GM21825 (cell line): ENCODE measurements at regions not wholly inside any gene's neighbourhood (a gene's known extent, or its start where the extent isn't known, plus 50 kb on each side); places are given as distances from the start of the nearest gene placed in this dataset.
A peak's percentile ranks its signal among the peaks of the same experiment; 100 is the strongest.

Experiments used
- ATAC-seq: cut with Tn5 transposase; IDR thresholded peaks from one replicate; pipeline ENCODE4 v1.9.1; 2021; ENCODE audit warnings: mild to moderate bottlenecking, moderate library complexity; ENCODE audit not compliant: unreplicated experiment

GRCh38 chr2:236959876-236960275 lies 125.8 kb upstream of the COPS8 start:
- no peak for ATAC-seq

DNA sequence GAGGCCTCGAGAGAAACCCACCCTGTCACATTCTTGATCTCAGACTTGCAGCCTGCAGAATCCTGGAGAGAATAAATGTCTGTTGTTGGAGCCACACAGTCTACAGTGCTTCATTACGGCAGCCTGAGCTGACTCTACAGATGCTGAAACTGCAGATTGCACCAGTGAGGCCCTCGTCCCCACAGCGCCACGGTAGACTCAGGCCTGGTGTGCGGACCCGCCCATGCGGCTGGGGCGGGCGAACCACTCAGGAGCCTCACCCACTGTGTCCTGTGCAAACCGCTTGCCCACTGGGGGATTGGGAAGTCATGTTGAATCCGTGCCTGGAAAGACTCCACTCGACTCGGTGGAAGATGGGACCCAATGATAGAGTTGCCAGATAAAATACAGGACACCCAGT lies 125.2 kb upstream of the COPS8 start:
- ATAC-seq = no peak

DNA sequence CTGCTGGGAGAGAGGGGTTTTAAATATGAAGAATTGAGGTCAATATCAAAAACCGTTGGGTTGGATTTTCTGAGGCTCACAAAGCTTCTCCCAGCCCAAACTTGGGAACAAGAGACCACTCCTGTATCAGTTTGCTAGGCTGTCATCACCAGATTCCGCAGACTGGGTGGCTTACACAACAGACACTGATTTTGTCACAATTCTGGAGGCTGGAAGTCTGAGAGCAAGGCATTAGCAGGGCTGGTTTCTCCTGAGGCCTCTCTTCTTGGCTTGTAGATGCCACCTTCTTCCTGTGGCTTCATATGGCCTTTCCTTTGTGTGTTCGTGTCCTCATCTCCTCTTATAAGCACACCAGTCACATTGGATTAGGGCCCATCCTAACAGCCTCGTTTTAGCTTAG lies 122.9 kb upstream of the COPS8 start:
- ATAC-seq = no peak

GRCh38 chr2:236963631-236964182 lies 122.0 kb upstream of the COPS8 start:
- no peak for ATAC-seq

- no peak for ATAC-seq
Measured at GRCh38 chr2:236964291-236964690, 121.4 kb upstream of the COPS8 start.

DNA sequence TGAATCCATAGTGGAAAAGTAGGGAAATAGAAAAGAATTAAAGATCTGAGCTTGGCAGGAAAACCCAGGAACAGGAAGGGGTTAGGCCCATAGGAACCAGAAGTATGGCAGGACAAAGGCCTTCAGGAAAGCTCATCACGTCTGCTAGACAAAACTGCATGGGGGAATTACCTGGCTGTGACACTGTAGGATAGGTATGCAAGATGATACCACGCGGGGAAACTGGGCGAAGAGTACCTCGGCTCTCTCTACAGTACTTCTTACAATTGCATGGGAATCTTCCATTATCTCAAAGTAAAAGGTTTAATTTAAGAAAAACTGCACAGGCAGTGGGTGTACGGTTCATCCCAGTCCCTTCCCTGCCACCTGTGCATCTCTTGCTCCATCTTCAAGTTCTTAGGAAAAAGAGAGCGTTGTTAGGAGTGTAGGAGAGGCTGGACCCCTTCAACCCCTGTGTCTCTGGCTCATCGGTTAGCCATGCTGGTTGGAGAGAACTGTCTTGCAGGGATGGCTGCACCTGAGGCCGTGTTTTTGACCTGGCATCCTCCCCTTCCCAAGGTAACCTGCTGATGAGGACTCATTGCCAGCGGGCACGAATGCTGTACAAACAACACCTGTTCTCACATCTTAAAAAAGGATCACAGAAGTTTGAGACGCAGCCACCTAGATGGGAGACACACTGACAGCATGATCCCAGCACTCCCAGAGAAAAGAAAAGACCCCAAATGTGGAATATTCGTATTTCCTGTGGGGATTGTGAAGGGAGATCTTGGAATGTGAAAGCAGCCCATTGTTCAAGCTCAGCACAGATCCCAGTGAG lies 120.5 kb upstream of the COPS8 start:
- no peak for ATAC-seq

DNA sequence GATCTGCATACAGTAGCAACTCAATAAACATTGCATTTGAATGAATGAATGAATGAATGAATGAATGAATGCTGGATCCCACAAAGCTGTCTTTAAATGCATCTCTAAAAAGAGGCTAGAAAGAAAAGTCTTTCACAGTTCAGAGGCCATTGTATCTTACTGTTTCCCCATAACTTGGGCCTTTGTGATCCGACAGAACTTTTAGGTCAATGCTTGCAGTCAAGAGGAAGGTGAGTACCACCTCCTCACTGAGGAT lies 119.9 kb upstream of the COPS8 start:
- ATAC-seq = no peak

GRCh38 chr2:236967499-236967783 lies 118.2 kb upstream of the COPS8 start:
- no peak for ATAC-seq

GRCh38 chr2:236968101-236968879 lies 117.4 kb upstream of the COPS8 start:
- peak; percentile 72 for ATAC-seq

DNA sequence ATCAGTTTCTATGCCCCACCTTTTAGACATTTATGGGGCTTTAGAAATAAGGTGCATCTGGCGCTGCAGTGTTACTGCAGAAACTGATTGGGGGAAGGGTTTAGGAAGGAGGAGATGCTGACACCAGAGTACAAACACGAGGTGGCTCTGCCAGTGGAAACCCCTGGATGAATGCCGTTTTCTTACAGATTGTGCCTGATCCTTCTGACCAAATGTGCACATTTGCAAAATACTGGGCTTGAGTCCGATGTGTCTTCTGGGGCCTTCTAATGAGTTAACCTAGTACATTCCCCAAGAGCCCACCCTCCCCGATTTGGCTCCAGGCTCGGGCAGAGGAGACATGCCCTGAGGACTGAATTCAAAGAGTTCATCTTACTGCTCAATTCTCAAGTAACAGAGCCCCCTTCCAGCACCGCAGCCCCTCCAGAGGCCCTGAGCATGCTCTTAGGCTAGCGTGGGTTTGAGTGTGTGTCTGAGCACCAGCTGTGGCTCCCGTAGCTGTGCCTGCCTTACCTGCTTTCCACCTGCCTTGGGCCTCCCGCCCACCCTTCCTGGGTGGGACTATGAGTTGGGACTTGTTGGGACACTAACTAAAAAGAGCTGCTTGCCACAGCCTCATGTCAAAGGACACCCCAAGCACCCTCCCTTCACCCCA lies 116.7 kb upstream of the COPS8 start:
- no peak for ATAC-seq

GRCh38 chr2:236969767-236970655 lies 115.7 kb upstream of the COPS8 start:
- no peak for ATAC-seq

GRCh38 chr2:236970656-236971010 lies 115.1 kb upstream of the COPS8 start:
- no peak for ATAC-seq

- no peak for ATAC-seq
Measured at GRCh38 chr2:236971131-236971821, 114.4 kb upstream of the COPS8 start.

- ATAC-seq = no peak
Measured at GRCh38 chr2:236971919-236972381, 113.7 kb upstream of the COPS8 start.

GRCh38 chr2:236972491-236973342 lies 113.0 kb upstream of the COPS8 start:
- no peak for ATAC-seq

DNA sequence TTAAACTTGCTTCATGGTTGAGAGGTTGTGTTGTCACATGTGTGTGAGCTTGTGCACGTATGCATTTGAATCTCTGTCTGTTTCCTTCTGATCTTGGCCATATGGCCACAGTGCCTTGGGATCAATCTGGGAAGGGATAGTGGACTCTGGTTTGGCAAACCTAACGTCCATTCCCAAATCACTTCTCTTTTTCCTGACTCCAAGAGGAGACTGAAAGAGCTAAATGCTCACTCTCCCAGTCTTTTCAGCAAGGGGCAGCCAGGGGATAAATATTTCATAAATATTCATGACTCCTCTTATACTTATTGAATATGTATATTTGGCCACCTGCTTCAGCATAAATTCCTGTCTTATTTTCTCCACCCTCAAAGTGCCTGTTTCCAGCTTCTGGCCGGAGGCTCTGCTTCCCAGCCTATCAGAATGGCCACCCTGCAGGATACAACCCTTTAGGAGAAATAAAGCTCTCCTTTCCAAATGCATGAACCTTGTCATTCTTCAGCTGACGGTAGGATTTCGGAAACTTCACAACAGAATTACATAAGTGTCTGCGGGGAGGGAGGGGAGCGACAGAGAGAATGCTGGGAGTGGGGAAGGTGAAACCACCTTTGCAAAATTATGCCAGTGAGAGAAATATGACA lies 112.2 kb upstream of the COPS8 start:
- ATAC-seq = no peak

DNA sequence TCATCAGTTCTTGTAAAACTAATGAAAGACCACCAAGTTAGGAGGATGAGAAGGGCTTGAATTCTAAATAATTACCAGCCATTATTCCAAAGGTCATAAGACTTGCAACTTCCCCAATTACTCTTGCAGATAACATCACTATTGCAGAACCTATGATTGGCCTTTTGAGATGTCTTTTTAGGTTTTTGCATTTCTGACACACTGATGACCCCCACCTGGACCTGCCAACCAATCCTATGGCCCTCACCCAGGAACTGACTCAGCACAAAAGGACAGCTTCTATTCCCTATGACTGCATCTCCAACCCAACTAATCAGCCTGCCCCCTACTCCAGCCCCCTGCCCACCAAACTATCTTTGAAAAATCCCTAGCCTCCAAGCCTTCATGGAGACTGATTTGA lies 111.5 kb upstream of the COPS8 start:
- no peak for ATAC-seq

GRCh38 chr2:236974752-236975151 lies 110.9 kb upstream of the COPS8 start:
- ATAC-seq = no peak

DNA sequence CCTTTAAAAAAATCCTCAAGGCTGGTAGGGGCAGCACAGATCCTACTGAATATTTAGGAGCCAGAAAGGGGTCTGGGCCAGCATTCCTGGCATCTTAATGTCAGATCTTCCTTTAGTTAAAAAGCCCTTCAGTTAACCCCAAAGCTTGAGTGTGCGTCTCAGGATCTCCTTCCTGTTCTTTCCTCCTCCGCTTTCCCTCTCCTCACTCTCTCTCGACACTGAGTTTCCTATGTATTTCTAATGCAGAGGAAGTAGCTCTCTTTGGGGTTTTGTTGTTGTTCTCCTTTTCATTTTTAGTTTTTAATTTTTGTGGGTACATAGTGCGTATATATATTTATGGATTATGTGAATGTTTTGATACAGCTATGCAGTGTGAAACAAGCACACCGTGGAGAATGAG lies 109.9 kb upstream of the COPS8 start:
- ATAC-seq = no peak
